GM19239 (cell line): ENCODE measurements at regions not wholly inside any gene's neighbourhood (a gene's known extent, or its start where the extent isn't known, plus 50 kb on each side); places are given as distances from the start of the nearest gene placed in this dataset.

Experiments
- DNase-seq: peaks from one replicate; pipeline ENCODE4 v3.0.0; 2011; ENCODE audit warnings: low spot score; ENCODE audit not compliant: insufficient read length
- FAIRE-seq: peaks from 2 replicates; lab custom pipeline; 2011; peaks lifted over from hg19 to GRCh38; lab: Jason Lieb, UNC

GRCh38 chr3:135837977-135838631, 127.4 kb upstream of the PPP2R3A start:
- FAIRE-seq: no peak

DNA sequence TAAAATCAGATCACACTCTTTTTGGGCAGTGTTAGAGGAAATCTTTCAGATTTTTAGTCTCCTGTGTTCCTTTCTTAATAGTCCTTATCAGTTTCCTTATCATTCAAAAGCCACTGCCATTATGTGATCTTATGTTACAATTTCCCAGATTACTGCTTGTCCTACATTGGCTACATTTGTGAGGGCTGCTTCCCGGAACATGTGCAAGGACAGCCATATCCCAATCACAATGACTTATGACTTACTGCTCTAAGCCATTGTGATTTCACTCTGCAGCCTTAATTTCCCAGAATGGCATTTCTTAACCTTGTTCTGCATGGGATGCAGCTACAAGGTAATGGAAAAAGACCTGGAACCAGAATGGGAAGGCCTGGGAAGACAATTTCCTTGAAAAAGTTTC, 125.1 kb upstream of the PPP2R3A start:
- DNase-seq: no peak
- FAIRE-seq: no peak

More at GRCh38 chr3:135837977-135838631, 127.4 kb upstream of the PPP2R3A start:
- no peak for DNase-seq

- FAIRE-seq (no peak), DNase-seq (no peak)
Observed at GRCh38 chr3:135844386-135844785, 121.1 kb upstream of the PPP2R3A start.

DNA sequence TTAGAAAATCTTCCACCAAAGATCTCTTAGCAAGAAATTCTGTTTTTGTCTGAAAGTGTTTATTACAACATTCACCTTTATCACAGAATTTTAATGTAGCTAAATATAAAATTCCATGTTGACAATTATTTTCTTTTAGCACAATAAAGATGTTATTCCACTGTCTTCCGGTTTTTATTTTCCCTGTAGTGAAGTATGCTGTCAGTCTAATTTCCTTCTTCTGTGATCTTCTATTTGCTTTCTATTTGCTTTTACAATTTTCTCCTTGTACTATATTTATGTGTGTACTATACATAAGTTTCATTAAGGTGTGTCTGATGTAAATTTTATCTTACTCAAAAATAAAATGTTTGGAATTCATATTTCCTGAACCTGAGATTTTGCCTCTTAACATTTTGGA, 117.5 kb upstream of the PPP2R3A start:
- FAIRE-seq: no peak
- no peak for DNase-seq

DNA sequence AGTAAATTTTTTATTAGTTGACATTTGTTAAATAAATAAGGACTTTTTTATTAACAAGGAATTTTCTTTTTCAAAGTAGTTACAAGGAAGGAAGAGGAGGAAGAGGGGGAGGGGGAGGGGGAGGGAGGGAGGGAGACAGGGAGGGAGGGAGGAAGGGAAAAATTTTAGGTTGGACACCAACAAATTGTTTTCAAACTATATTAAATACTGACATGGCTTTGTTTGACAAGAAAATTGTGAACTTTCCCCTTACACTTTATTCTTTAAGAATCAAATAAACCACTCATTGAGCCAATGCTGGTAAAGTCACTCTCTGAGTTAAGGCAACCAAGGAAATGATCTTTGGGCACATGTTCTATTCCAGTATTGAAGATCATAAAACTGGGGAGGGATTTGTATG, 115.7 kb upstream of the PPP2R3A start:
- FAIRE-seq: no peak
- no peak for DNase-seq

DNA sequence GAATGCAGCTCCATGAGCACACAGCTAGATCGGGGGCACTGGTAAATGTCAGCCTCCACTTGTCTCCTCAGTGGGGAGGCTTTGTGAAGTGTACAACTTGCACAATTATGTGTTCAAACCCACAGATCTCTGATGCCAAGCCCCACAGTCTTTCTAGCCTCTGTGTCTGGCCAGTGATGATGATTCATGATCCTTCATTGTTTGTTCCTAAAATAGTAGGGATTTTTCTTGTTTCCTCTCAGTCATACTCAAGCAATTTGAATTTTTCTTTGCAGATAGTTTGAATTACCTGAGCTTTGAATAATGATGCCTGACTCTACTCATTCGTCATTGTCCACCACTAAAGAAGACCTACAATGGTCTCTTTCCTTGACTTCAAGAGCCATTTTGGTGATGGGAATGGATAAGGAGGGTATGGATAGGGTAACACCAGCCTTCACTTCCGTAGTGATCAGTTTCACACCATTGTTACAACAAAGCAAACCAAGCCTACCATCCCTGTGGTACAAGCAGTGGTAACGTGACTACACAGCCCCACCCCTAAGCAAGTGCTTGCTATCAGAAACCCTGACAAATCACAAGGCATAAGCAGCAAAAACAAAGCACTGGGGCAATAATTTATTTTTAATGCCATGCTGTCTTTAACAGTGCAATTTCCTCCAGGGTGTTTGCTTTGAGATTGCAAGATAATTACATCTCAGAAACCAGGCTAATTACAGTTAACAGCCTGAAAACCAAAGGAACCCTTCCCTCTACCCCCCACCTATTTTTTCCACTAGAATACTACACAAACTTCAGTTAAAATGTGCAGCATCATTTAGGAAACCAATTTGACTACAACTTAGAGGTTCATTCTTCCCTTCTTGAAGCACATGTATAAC, 114.1 kb upstream of the PPP2R3A start:
- no peak for FAIRE-seq
- DNase-seq: no peak

DNA sequence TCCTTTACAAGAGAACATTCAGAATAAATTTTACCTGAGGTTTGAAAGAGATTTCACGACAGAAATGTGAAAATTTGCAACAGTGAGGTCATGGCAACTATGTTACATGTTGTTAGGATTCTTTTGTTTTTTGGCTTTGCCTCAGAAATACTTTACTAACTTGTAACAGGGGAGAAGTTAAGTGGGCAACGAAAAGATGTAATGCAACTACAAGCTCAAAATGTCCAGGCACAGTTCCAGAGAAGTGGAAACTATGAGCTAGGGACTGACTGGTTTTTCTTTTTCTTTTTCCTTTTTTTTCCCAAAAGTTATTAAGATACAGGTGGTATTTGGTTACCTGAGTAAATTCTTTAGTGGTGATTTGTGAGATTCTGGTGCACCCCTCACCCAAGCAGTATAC, 111.5 kb upstream of the PPP2R3A start:
- FAIRE-seq (no peak), DNase-seq (no peak)

- FAIRE-seq (no peak), DNase-seq (no peak)
Observed at GRCh38 chr3:135860761-135861160, 104.8 kb upstream of the PPP2R3A start.

DNA sequence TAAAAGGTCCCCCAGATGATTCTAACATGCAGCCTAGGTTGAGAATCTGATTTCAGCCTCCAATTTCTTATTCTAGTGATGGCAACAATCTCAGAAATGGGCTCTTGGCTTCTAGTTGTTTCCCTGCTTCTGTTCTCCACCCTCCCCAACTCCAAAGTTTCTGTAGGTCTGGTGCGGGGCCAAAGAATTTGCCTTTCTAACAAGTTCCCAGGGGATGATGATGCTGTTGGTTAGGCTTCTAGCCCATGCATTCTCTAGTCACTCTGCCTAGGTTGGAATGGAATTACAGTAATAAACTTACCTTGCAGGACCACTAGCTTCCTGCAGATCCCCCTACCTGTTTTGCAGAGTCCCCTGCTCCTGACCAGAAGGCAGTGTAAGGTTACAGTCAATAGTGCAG, 103.2 kb upstream of the PPP2R3A start:
- FAIRE-seq: no peak

GRCh38 chr3:135864060-135864459, 101.5 kb upstream of the PPP2R3A start:
- no peak for DNase-seq
- no peak for FAIRE-seq

More for the DNA sequence above, 103.2 kb upstream of the PPP2R3A start:
- no peak for DNase-seq

- no peak for FAIRE-seq
- DNase-seq: no peak
Observed at GRCh38 chr3:135865085-135865484, 100.4 kb upstream of the PPP2R3A start.

DNA sequence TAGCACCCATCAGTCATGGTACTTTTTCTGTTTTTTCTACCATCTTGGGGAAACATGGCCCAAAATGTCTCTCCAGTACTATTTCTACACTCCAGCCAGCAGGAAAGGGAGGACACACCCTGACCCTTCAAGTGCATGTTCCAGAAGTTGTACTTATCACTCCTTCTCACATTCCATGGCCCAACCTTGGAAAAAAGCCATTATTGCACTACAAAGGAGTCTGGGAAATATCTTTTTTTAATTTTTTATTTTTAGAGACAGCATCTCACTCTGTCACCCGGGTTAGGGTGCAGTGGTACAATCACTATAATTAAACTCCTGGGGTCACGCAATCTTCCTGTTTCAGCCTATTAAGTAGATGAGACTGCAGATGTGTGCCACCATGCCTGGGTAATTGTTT, 100.0 kb upstream of the PPP2R3A start:
- FAIRE-seq: no peak
- no peak for DNase-seq

GRCh38 chr3:135867911-135868310, 97.6 kb upstream of the PPP2R3A start:
- FAIRE-seq: no peak

GRCh38 chr3:135868801-135869200, 96.7 kb upstream of the PPP2R3A start:
- no peak for DNase-seq

More at GRCh38 chr3:135867911-135868310, 97.6 kb upstream of the PPP2R3A start:
- no peak for DNase-seq

GRCh38 chr3:135869439-135870105, 96.0 kb upstream of the PPP2R3A start:
- FAIRE-seq (no peak), DNase-seq (no peak)

More at GRCh38 chr3:135868801-135869200, 96.7 kb upstream of the PPP2R3A start:
- no peak for FAIRE-seq

GRCh38 chr3:135871311-135871710, 94.2 kb upstream of the PPP2R3A start:
- no peak for DNase-seq
- no peak for FAIRE-seq

DNA sequence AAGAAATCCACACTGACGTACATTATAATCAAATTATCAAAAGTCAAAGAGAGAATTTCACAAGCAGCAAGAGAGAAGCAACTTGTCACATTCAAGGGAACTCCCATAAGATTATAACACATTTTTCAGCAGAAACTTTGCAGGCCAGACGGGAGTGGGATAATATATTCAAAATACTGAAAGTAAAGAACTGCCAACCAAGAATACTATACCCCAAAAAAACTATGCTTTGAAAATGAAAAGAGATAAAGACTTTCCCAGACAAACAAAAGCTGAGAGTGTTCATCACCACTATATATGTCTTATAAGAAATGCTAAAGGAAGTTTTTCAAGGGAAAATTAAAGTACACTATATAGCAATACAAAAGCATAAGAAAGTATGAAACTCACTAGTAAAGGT, 91.5 kb upstream of the PPP2R3A start:
- FAIRE-seq (no peak), DNase-seq (no peak)

- FAIRE-seq: no peak
- no peak for DNase-seq
Observed at GRCh38 chr3:135878501-135878900, 87.0 kb upstream of the PPP2R3A start.

- DNase-seq (no peak), FAIRE-seq (no peak)
Observed at GRCh38 chr3:135885885-135886284, 79.6 kb upstream of the PPP2R3A start.

- no peak for DNase-seq
Observed at GRCh38 chr3:135887220-135887619, 78.3 kb upstream of the PPP2R3A start.

DNA sequence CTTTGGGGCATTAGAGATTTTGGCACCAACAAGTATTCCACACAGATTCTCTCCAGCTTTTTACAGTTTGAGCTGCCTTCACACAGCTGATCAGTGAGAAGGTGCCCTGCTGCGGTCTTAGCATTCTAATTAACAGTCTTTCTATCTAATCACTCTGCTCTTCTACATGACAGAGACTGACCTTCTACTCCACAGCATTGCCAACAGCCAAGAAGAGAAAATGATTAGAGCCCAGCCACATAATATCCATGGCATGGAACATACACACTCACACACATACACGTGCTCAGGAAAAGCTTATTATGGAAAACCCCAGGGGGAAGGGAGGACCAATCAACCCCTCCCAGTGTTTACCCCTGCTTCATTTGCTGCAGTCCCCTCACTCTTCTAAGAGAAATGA, 76.1 kb upstream of the PPP2R3A start:
- DNase-seq (no peak), FAIRE-seq (no peak)

More at GRCh38 chr3:135887220-135887619, 78.3 kb upstream of the PPP2R3A start:
- no peak for FAIRE-seq
